Activated CD4-positive, CD25-positive, alpha-beta regulatory T cell treated with anti-CD3 and anti-CD28 coated beads, Interleukin-2, amount 50 U/mL, for 72 hours (primary cell): ENCODE measurements at regions not wholly inside any gene's neighbourhood (a gene's known extent, or its start where the extent isn't known, plus 50 kb on each side); places are given as distances from the start of the nearest gene placed in this dataset.
"Not testable (repeated sequence)": the region's sequence is repeated elsewhere in the genome, so short reads cannot be mapped to it uniquely, and the experiment has no call there.

Experiments used
- DNase-seq: peaks from one replicate; pipeline ENCODE4 v3.0.0; 2021

DNA sequence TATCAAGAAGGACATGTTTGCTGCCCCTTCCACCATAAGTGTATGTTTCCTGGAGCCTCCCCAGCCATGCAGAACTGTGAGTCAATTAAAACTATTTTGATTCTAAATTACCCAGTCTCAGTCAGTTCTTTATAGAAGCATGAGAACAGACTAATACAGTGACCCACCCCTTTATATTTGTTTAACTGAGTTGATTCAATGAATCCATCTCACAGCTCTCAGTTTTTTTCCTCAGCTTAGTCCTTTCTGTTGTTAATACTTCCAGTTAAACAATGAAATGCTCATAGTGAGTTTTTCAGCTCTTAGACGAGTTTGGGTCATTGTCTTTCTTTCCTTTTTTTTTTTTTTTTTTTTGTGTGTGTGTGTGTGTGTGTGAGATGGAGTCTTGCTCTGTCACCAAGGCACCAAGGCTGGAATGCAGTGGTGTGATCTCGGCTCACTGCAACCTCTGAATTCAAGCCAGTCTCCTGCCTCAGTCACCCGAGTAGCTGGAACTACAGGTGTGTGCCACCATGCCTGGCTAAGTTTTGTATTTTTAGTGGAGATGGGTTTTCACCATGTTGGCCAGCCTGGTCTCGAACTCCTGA is 417.9 kb upstream of the ZNG1F start:
- DNase-seq: not testable (repeated sequence)

DNA sequence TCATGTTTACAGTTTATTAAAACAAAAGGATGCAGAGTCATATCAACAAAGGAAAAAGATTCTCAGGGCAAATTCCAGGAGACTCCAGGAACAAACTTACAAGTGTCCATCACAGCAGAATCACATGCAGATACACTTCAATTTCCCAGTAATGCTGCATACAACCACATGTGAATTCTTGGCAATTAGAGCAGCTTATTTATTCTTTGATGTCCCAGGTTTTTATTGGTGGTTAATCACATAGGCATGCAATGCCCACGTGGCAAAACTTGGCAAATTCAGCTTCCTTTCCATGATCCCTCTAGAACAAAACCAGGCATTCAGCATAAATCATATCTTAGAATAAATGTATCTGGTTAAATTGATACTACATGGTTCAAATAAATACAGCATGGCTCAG is 376.5 kb upstream of the ZNG1F start:
- DNase-seq: not testable (repeated sequence)
